ENCODE measurements at regions not wholly inside any gene's neighbourhood (a gene's known extent, or its start where the extent isn't known, plus 50 kb on each side); places are given as distances from the start of the nearest gene placed in this dataset.
"Not testable (repeated sequence)": the region's sequence is repeated elsewhere in the genome, so short reads cannot be mapped to it uniquely, and the experiment has no call there.

- H3K4me1 ChIP-seq: no peaks in the 10 kb centered on the region
- H3K27me3 ChIP-seq (replicated peaks in 1 of 7): peaks cover 0 to 5% (median 0%) of the 10 kb centered on the region in 7 donors
- no peak overlapping the region for H3K4me3 ChIP-seq
- intact Hi-C loops (cut with DNase I; ENCODE audit: low total_unique reads): no loop called here
- peaks cover 3 to 24% (median 13%) of the 10 kb centered on the region in 8 donors for H3K9me3 ChIP-seq
- WGBS, 5 donors: 75 to 96% (median 89%) methylated on average over 3 of the region's 3 CpGs
- H3K27ac ChIP-seq: no peak overlapping the region
- TF ChIP-seq POLR2A (IDR thresholded peaks at IDR 0.05): no peak
- TF ChIP-seq POLR2AphosphoS5 (IDR thresholded peaks at IDR 0.05): no peak
- TF ChIP-seq CTCF (IDR thresholded peaks at IDR 0.05 in 8 of 11, conservative IDR thresholded peaks at IDR 0.05 in 3 of 11): no peak
- DNase-seq: no peak
- H3K36me3 ChIP-seq: no peaks in the 10 kb centered on the region
Measured at GRCh38 chr7:93028610-93029009, 89.2 kb downstream of the SAMD9 start.

DNA sequence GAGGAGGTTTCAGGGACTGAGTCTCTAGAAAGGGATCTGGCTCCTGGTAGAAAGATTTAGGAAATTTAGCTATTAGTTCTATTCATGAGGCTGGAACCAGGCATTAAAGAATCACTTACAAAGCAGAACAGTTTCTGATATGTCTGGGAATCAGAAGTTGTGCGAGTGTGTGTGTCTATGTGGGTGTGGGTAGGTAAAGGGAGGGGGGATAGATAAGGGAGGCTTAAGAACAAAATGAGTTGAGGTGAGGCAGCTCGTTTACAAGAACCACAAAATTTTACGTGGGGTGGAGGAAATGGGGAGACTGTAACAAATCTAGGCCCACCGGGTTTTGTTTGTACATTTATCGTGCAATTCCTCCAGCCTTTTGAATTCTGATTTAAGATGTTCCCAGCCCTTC lies 90.7 kb downstream of the SAMD9 start:
- DNase-seq: no peak
- intact Hi-C loops (cut with DNase I; ENCODE audit: low total_unique reads): no loop called here
- peaks cover 0 to 5% (median 0%) of the 10 kb centered on the region in 7 donors for H3K27me3 ChIP-seq (replicated peaks in 1 of 7)
- WGBS, 5 donors: 71 to 79% (median 74%) methylated on average over 5 of the region's 5 CpGs
- H3K4me1 ChIP-seq: no peaks in the 10 kb centered on the region
- H3K27ac ChIP-seq: no peak overlapping the region
- no peak overlapping the region for H3K4me3 ChIP-seq
- H3K36me3 ChIP-seq: no peaks in the 10 kb centered on the region
- TF ChIP-seq POLR2A (IDR thresholded peaks at IDR 0.05) (no peak), CTCF (IDR thresholded peaks at IDR 0.05 in 8 of 11, conservative IDR thresholded peaks at IDR 0.05 in 3 of 11) (no peak), POLR2AphosphoS5 (IDR thresholded peaks at IDR 0.05) (no peak)
- H3K9me3 ChIP-seq: peaks cover 3 to 23% (median 8%) of the 10 kb centered on the region in 8 donors

- intact Hi-C loops (cut with DNase I; ENCODE audit: low total_unique reads): no loop called here
- TF ChIP-seq POLR2AphosphoS5 (IDR thresholded peaks at IDR 0.05): no peak
- no peak for TF ChIP-seq POLR2A (IDR thresholded peaks at IDR 0.05)
- no peak for TF ChIP-seq CTCF (IDR thresholded peaks at IDR 0.05 in 8 of 11, conservative IDR thresholded peaks at IDR 0.05 in 3 of 11)
Measured at GRCh38 chr7:93026425-93026824, 91.4 kb downstream of the SAMD9 start.

DNA sequence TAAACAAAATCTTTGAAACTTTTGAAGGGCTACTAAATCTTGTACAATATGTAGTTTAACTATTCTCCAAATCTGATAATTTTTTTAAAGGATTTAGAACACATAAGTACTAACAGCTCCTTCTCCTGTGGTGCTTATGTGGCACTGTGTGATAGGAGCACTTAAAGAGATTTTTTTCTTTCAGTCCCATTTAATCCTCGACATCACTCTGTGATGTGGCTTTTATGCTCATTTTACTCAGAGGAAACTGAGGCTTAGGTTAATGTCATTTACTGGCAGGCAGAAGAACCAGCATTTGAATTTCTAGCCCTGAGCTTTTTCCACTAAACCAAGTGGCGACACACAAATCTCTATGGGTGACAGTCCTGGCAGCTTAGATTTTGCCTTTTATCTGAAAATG lies 92.4 kb downstream of the SAMD9 start:
- no peak overlapping the region for H3K27ac ChIP-seq
- DNase-seq: no peak
- intact Hi-C loops (cut with DNase I; ENCODE audit: low total_unique reads): no loop called here
- peaks cover 0 to 8% (median 0%) of the 10 kb centered on the region in 8 donors for H3K9me3 ChIP-seq
- H3K4me3 ChIP-seq: no peak overlapping the region
- WGBS, 5 donors: 70 to 88% (median 83%) methylated on average over 2 of the region's 2 CpGs
- H3K27me3 ChIP-seq (replicated peaks in 1 of 7): peaks cover 0 to 5% (median 0%) of the 10 kb centered on the region in 7 donors
- TF ChIP-seq CTCF (IDR thresholded peaks at IDR 0.05 in 8 of 11, conservative IDR thresholded peaks at IDR 0.05 in 3 of 11) (no peak), POLR2A (IDR thresholded peaks at IDR 0.05) (no peak), POLR2AphosphoS5 (IDR thresholded peaks at IDR 0.05) (no peak)
- no peaks in the 10 kb centered on the region for H3K36me3 ChIP-seq
- no peaks in the 10 kb centered on the region for H3K4me1 ChIP-seq

More at GRCh38 chr7:93026425-93026824, 91.4 kb downstream of the SAMD9 start:
- Histone ChIP-seq H3K36me3 (no peaks in the 10 kb centered on the region), H3K9me3 (peaks cover 0 to 17% (median 2%) of the 10 kb centered on the region in 8 donors), H3K4me3 (no peak overlapping the region), H3K27me3 (replicated peaks in 1 of 7) (peaks cover 0 to 5% (median 0%) of the 10 kb centered on the region in 7 donors), H3K4me1 (no peaks in the 10 kb centered on the region), H3K27ac (no peak overlapping the region)
- WGBS, 5 donors: 62 to 75% (median 71%) methylated on average over 3 of the region's 3 CpGs
- DNase-seq: no peak

- WGBS, 5 donors: 89 to 98% (median 94%) methylated on average over 6 of the region's 6 CpGs
- H3K27me3 ChIP-seq (replicated peaks in 1 of 7); H3K36me3 ChIP-seq; DNase-seq; H3K4me1 ChIP-seq; intact Hi-C loops (cut with DNase I; ENCODE audit: low total_unique reads); H3K27ac ChIP-seq; H3K9me3 ChIP-seq; H3K4me3 ChIP-seq: not testable (repeated sequence)
Measured at GRCh38 chr7:93022931-93023478, 94.8 kb downstream of the SAMD9 start.
